HAP-1 (cell line): ENCODE measurements at regions not wholly inside any gene's neighbourhood (a gene's known extent, or its start where the extent isn't known, plus 50 kb on each side); places are given as distances from the start of the nearest gene placed in this dataset.
A peak's percentile ranks its signal among the peaks of the same experiment; 100 is the strongest.
"Not testable (repeated sequence)": the region's sequence is repeated elsewhere in the genome, so short reads cannot be mapped to it uniquely, and the experiment has no call there.

Source experiments
- DNase-seq, 2 experiments: peaks; one replicate each; pipeline ENCODE4 v3.0.0-alpha.2; 2016 to 2020; ENCODE audit warnings: low spot score in 2 of 2
- H3K27me3 ChIP-seq: fragments of 250-450 bp; sonication (Bioruptor Pico); 2 replicates; pipeline ENCODE4 v1.5.1; 2020; ENCODE audit warnings: low read depth, mild to moderate bottlenecking, moderate library complexity
- H3K36me3 ChIP-seq: fragments of 250-450 bp; sonication (Bioruptor Pico); replicated peaks from 2 replicates; pipeline ENCODE4 v1.5.1; 2020; ENCODE audit warnings: mild to moderate bottlenecking
- H3K4me1 ChIP-seq: fragments of 250-450 bp; sonication (Bioruptor Pico); 2 replicates; pipeline ENCODE4 v1.5.1; 2020; ENCODE audit warnings: mild to moderate bottlenecking
- H3K4me3 ChIP-seq: fragments of 250-450 bp; sonication (Bioruptor Pico); 2 replicates; pipeline ENCODE4 v1.5.1; 2020; ENCODE audit warnings: mild to moderate bottlenecking, moderate library complexity
- H3K9me3 ChIP-seq: fragments of 250-450 bp; sonication (Bioruptor Pico); 2 replicates; pipeline ENCODE4 v1.5.1; 2020; ENCODE audit warnings: mild to moderate bottlenecking, moderate library complexity
- in situ Hi-C: fragments of 300-500 bp; cut with MboI; formaldehyde crosslinking; loops from 3 replicates; pipeline ENCODE4 v1.14.3; 2020; ENCODE audit warnings: low sequenced_read_pairs, inconsistent platforms, mixed read lengths

GRCh38 chr12:9469956-9470355 is 137.8 kb downstream of the KLRB1 start:
- in situ Hi-C loops = not testable (repeated sequence)

GRCh38 chr12:9469463-9469862 is 138.3 kb downstream of the KLRB1 start:
- H3K27me3 ChIP-seq, H3K4me1 ChIP-seq, H3K36me3 ChIP-seq, DNase-seq, in situ Hi-C loops, H3K9me3 ChIP-seq, H3K4me3 ChIP-seq: not testable (repeated sequence)

More at GRCh38 chr12:9469956-9470355, 137.8 kb downstream of the KLRB1 start:
- not testable (repeated sequence) for H3K4me1 ChIP-seq, H3K27me3 ChIP-seq, DNase-seq, H3K36me3 ChIP-seq, H3K9me3 ChIP-seq, H3K4me3 ChIP-seq

- in situ Hi-C loops, H3K36me3 ChIP-seq: not testable (repeated sequence)
- peak; percentile 14 to 69 for DNase-seq
Measured at GRCh38 chr12:9468998-9469397, 138.7 kb downstream of the KLRB1 start.

GRCh38 chr12:9468144-9468543 is 139.6 kb downstream of the KLRB1 start:
- DNase-seq, in situ Hi-C loops: not testable (repeated sequence)

More at GRCh38 chr12:9468998-9469397, 138.7 kb downstream of the KLRB1 start:
- not testable (repeated sequence) for H3K4me1 ChIP-seq, H3K27me3 ChIP-seq, H3K9me3 ChIP-seq, H3K4me3 ChIP-seq

GRCh38 chr12:9464408-9464807 is 143.3 kb downstream of the KLRB1 start:
- no peak for DNase-seq
- in situ Hi-C loops = no loop called here
- Histone ChIP-seq H3K36me3 (no peaks in the 10 kb centered on the region), H3K27me3 (no peaks in the 10 kb centered on the region), H3K4me3 (no peak overlapping the region), H3K4me1 (peaks cover 7% of the 10 kb centered on the region), H3K9me3 (no peaks in the 10 kb centered on the region)

More at GRCh38 chr12:9468144-9468543, 139.6 kb downstream of the KLRB1 start:
- not testable (repeated sequence) for H3K27me3 ChIP-seq, H3K36me3 ChIP-seq, H3K9me3 ChIP-seq, H3K4me1 ChIP-seq, H3K4me3 ChIP-seq

- H3K9me3 ChIP-seq, H3K4me3 ChIP-seq, H3K4me1 ChIP-seq, DNase-seq, H3K27me3 ChIP-seq, in situ Hi-C loops, H3K36me3 ChIP-seq: not testable (repeated sequence)
Measured at GRCh38 chr12:9455516-9455915, 152.2 kb downstream of the KLRB1 start.

GRCh38 chr12:9454021-9454420 is 153.7 kb downstream of the KLRB1 start:
- in situ Hi-C loops, H3K4me3 ChIP-seq, H3K9me3 ChIP-seq, DNase-seq, H3K36me3 ChIP-seq, H3K4me1 ChIP-seq, H3K27me3 ChIP-seq: not testable (repeated sequence)

GRCh38 chr12:9450127-9450567 is 157.6 kb downstream of the KLRB1 start:
- H3K27me3 ChIP-seq, DNase-seq, H3K4me3 ChIP-seq, H3K36me3 ChIP-seq, H3K9me3 ChIP-seq, H3K4me1 ChIP-seq, in situ Hi-C loops: not testable (repeated sequence)

- peak in 1 of 2 experiments; percentile 40 for DNase-seq
- H3K9me3 ChIP-seq, H3K4me1 ChIP-seq, H3K36me3 ChIP-seq, H3K27me3 ChIP-seq, H3K4me3 ChIP-seq, in situ Hi-C loops: not testable (repeated sequence)
Measured at GRCh38 chr12:9449657-9450126, 158.0 kb downstream of the KLRB1 start.

GRCh38 chr12:9449181-9449580 is 158.5 kb downstream of the KLRB1 start:
- in situ Hi-C loops = no loop called here
- Histone ChIP-seq H3K4me1 (no peaks in the 10 kb centered on the region), H3K36me3 (no peaks in the 10 kb centered on the region), H3K27me3 (no peaks in the 10 kb centered on the region), H3K4me3 (peak overlapping the region; percentile 41), H3K9me3 (no peaks in the 10 kb centered on the region)
- DNase-seq = no peak

GRCh38 chr12:9448648-9449047 is 159.1 kb downstream of the KLRB1 start:
- peak overlapping the region; percentile 41 for H3K4me3 ChIP-seq
- H3K36me3 ChIP-seq, H3K4me1 ChIP-seq, H3K9me3 ChIP-seq, DNase-seq, in situ Hi-C loops, H3K27me3 ChIP-seq: not testable (repeated sequence)

- H3K4me1 ChIP-seq, H3K27me3 ChIP-seq, H3K9me3 ChIP-seq, in situ Hi-C loops, H3K36me3 ChIP-seq: not testable (repeated sequence)
- peak overlapping the region; percentile 41 for H3K4me3 ChIP-seq
- peak; percentile 82 to 95 for DNase-seq
Measured at GRCh38 chr12:9447791-9448614, 159.7 kb downstream of the KLRB1 start.

GRCh38 chr12:9446883-9447761 is 160.6 kb downstream of the KLRB1 start:
- H3K27me3 ChIP-seq, H3K9me3 ChIP-seq, H3K4me1 ChIP-seq, in situ Hi-C loops, H3K36me3 ChIP-seq: not testable (repeated sequence)
- H3K4me3 ChIP-seq = peak overlapping the region; percentile 41; the same call in 1 of the 2 replicates
- peak in 1 of 2 experiments; percentile 53 for DNase-seq

- H3K27me3 ChIP-seq, H3K9me3 ChIP-seq, H3K4me3 ChIP-seq, DNase-seq, H3K36me3 ChIP-seq, H3K4me1 ChIP-seq, in situ Hi-C loops: not testable (repeated sequence)
Measured at GRCh38 chr12:9440428-9440827, 167.3 kb downstream of the KLRB1 start.
